ENCODE measurements at regions not wholly inside any gene's neighbourhood (a gene's known extent, or its start where the extent isn't known, plus 50 kb on each side); places are given as distances from the start of the nearest gene placed in this dataset.

DNA sequence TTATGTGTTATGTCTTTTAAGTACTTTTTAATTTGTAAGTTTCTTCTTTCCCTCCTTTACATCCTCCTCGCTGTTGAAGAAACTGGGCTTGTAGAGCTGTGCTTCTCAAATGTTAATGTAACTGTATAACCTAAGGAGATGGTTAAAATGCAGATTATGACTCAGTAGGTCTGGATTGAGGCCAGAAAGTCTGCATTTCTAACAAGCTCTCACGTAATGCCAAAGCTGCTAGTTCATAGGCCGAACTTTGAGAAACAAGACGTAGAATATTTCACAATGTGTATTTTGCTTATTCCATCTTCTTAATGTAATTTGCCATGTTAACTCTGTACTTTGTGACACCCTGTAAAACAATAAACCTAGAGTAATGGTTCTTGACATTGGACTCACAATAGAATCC is 193.3 kb upstream of the SYT1 start:
- TF ChIP-seq ZNF70 (CRISPR knock-in tag; IDR thresholded peaks at IDR 0.05) (no peak), TOX (CRISPR knock-in tag; IDR thresholded peaks at IDR 0.05; ENCODE audit: borderline replicate concordance) (no peak), OSR1 (CRISPR knock-in tag; IDR thresholded peaks at IDR 0.05) (no peak)
- peak; percentile 81 for ATAC-seq

DNA sequence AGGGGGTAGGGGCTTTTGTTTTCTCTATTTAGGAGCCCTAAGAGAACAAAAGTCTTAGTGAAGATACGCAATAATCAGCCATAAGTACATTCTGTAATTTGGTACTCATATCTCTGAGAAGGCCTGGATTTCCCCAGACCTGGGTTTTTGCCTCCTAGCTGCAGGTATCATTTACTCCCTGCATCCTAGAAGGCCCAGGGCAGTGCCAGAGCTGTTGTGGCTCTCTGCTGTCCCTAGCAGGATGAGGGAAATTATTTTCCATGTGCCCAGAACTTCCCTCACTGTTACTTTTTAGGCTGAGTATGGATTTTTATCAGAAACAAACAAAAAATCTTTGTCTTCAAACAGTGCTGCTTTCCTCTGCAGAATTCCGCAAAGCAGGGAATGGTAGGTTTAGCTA is 192.5 kb upstream of the SYT1 start:
- ATAC-seq, result peak; percentile 53; the same call in 2 of the 3 replicates

DNA sequence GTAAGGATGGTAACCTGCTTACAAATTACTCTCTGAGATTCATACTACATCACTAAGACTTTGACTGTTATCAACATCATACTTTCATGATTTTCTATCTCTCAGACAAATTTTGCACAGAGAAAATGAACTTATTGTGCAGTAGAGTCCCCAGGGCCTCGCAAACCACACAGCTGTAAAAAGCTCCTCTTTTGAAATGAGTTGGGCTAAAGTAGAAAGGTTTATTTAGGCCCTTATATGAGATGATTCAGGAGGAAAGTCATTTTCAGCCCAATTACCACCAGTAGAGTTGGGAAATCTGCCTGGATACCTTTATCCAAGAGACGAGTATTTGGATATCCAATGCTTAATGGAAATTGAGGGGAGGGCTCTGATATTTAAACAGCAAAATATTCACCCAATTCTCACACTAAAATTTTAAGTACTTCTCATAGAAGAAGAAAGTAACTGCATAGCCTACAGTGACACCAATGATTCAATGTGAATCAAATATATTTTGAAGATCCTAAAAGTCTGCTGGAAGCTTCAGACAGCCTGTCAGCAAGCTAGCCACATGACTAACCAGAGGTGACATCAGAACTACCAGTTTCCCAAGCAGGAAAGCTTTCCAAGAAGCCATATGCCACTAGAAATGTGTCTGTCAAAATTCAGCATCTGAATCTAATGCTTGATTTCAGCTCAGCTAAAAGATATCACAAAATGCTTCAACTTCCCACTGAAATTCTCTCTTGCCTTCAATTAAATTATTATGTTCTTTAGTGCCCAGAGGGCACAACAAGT is 190.1 kb upstream of the SYT1 start:
- ATAC-seq, result no peak
- TF ChIP-seq, protein P1, sequence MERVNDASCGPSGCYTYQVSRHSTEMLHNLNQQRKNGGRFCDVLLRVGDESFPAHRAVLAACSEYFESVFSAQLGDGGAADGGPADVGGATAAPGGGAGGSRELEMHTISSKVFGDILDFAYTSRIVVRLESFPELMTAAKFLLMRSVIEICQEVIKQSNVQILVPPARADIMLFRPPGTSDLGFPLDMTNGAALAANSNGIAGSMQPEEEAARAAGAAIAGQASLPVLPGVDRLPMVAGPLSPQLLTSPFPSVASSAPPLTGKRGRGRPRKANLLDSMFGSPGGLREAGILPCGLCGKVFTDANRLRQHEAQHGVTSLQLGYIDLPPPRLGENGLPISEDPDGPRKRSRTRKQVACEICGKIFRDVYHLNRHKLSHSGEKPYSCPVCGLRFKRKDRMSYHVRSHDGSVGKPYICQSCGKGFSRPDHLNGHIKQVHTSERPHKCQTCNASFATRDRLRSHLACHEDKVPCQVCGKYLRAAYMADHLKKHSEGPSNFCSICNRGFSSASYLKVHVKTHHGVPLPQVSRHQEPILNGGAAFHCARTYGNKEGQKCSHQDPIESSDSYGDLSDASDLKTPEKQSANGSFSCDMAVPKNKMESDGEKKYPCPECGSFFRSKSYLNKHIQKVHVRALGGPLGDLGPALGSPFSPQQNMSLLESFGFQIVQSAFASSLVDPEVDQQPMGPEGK (CRISPR knock-in tag; IDR thresholded peaks at IDR 0.05; ENCODE audit: borderline replicate concordance), result no peak
- TF ChIP-seq BACH2 (CRISPR knock-in tag; IDR thresholded peaks at IDR 0.05; ENCODE audit: borderline replicate concordance), result no peak
- TF ChIP-seq, protein P2, sequence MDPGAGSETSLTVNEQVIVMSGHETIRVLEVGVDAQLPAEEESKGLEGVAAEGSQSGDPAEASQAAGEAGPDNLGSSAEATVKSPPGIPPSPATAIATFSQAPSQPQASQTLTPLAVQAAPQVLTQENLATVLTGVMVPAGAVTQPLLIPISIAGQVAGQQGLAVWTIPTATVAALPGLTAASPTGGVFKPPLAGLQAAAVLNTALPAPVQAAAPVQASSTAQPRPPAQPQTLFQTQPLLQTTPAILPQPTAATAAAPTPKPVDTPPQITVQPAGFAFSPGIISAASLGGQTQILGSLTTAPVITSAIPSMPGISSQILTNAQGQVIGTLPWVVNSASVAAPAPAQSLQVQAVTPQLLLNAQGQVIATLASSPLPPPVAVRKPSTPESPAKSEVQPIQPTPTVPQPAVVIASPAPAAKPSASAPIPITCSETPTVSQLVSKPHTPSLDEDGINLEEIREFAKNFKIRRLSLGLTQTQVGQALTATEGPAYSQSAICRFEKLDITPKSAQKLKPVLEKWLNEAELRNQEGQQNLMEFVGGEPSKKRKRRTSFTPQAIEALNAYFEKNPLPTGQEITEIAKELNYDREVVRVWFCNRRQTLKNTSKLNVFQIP (CRISPR knock-in tag; IDR thresholded peaks at IDR 0.05; ENCODE audit: borderline replicate concordance, low read depth), result no peak
- no peak for TF ChIP-seq SNAI2 (CRISPR knock-in tag; IDR thresholded peaks at IDR 0.05)
- TF ChIP-seq, protein P3, sequence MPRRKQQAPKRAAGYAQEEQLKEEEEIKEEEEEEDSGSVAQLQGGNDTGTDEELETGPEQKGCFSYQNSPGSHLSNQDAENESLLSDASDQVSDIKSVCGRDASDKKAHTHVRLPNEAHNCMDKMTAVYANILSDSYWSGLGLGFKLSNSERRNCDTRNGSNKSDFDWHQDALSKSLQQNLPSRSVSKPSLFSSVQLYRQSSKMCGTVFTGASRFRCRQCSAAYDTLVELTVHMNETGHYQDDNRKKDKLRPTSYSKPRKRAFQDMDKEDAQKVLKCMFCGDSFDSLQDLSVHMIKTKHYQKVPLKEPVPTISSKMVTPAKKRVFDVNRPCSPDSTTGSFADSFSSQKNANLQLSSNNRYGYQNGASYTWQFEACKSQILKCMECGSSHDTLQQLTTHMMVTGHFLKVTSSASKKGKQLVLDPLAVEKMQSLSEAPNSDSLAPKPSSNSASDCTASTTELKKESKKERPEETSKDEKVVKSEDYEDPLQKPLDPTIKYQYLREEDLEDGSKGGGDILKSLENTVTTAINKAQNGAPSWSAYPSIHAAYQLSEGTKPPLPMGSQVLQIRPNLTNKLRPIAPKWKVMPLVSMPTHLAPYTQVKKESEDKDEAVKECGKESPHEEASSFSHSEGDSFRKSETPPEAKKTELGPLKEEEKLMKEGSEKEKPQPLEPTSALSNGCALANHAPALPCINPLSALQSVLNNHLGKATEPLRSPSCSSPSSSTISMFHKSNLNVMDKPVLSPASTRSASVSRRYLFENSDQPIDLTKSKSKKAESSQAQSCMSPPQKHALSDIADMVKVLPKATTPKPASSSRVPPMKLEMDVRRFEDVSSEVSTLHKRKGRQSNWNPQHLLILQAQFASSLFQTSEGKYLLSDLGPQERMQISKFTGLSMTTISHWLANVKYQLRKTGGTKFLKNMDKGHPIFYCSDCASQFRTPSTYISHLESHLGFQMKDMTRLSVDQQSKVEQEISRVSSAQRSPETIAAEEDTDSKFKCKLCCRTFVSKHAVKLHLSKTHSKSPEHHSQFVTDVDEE (CRISPR knock-in tag; IDR thresholded peaks at IDR 0.05), result no peak
- TF ChIP-seq ZFP3 (CRISPR knock-in tag; IDR thresholded peaks at IDR 0.05), result no peak
- no peak for TF ChIP-seq ZFP30 (CRISPR knock-in tag; IDR thresholded peaks at IDR 0.05)
- TF ChIP-seq ZC3H10 (CRISPR knock-in tag; IDR thresholded peaks at IDR 0.05), result no peak
- TF ChIP-seq ZNF565 (CRISPR knock-in tag; conservative IDR thresholded peaks at IDR 0.05; ENCODE audit: low read depth), result no peak
- no peak for TF ChIP-seq ZNF70 (CRISPR knock-in tag; IDR thresholded peaks at IDR 0.05)
- no peak for TF ChIP-seq OSR1 (CRISPR knock-in tag; IDR thresholded peaks at IDR 0.05)
- TF ChIP-seq CSDC2 (CRISPR knock-in tag; IDR thresholded peaks at IDR 0.05), result no peak
- no peak for TF ChIP-seq TOX (CRISPR knock-in tag; IDR thresholded peaks at IDR 0.05; ENCODE audit: borderline replicate concordance)
- TF ChIP-seq RARB (CRISPR knock-in tag; IDR thresholded peaks at IDR 0.05), result no peak
- no peak for TF ChIP-seq PPARA (CRISPR knock-in tag; IDR thresholded peaks at IDR 0.05; ENCODE audit: borderline replicate concordance)
- TF ChIP-seq ARNTL (CRISPR knock-in tag; IDR thresholded peaks at IDR 0.05; ENCODE audit: borderline replicate concordance, low read depth), result no peak
- TF ChIP-seq GLIS3 (CRISPR knock-in tag; IDR thresholded peaks at IDR 0.05), result no peak
- TF ChIP-seq, protein P4, sequence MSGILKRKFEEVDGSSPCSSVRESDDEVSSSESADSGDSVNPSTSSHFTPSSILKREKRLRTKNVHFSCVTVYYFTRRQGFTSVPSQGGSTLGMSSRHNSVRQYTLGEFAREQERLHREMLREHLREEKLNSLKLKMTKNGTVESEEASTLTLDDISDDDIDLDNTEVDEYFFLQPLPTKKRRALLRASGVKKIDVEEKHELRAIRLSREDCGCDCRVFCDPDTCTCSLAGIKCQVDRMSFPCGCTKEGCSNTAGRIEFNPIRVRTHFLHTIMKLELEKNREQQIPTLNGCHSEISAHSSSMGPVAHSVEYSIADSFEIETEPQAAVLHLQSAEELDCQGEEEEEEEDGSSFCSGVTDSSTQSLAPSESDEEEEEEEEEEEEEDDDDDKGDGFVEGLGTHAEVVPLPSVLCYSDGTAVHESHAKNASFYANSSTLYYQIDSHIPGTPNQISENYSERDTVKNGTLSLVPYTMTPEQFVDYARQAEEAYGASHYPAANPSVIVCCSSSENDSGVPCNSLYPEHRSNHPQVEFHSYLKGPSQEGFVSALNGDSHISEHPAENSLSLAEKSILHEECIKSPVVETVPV (CRISPR knock-in tag; IDR thresholded peaks at IDR 0.05), result no peak
- TF ChIP-seq ZNF8 (CRISPR knock-in tag; IDR thresholded peaks at IDR 0.05), result no peak
- TF ChIP-seq ISL1 (CRISPR knock-in tag; IDR thresholded peaks at IDR 0.05), result no peak

More for the DNA sequence above, 192.5 kb upstream of the SYT1 start:
- TF ChIP-seq, protein P1 (CRISPR knock-in tag; IDR thresholded peaks at IDR 0.05; ENCODE audit: borderline replicate concordance), result no peak
- TF ChIP-seq ZNF8 (CRISPR knock-in tag; IDR thresholded peaks at IDR 0.05), result no peak
- no peak for TF ChIP-seq ZFP3 (CRISPR knock-in tag; IDR thresholded peaks at IDR 0.05)
- no peak for TF ChIP-seq ARNTL (CRISPR knock-in tag; IDR thresholded peaks at IDR 0.05; ENCODE audit: borderline replicate concordance, low read depth)
- TF ChIP-seq ZNF70 (CRISPR knock-in tag; IDR thresholded peaks at IDR 0.05), result no peak
- TF ChIP-seq BACH2 (CRISPR knock-in tag; IDR thresholded peaks at IDR 0.05; ENCODE audit: borderline replicate concordance), result no peak
- TF ChIP-seq ZC3H10 (CRISPR knock-in tag; IDR thresholded peaks at IDR 0.05), result no peak

Measured in SK-N-SH treated with all-trans-retinoic acid at 6 μM for 48 hours (cell line).